NCI-H82 (cell line): ENCODE measurements at regions not wholly inside any gene's neighbourhood (a gene's known extent, or its start where the extent isn't known, plus 50 kb on each side); places are given as distances from the start of the nearest gene placed in this dataset.
"Not testable (repeated sequence)": the region's sequence is repeated elsewhere in the genome, so short reads cannot be mapped to it uniquely, and the experiment has no call there.

Experiments used
- DNase-seq: peaks from one replicate; lab custom pipeline; 2025; lab: John Stamatoyannopoulos, UW

DNA sequence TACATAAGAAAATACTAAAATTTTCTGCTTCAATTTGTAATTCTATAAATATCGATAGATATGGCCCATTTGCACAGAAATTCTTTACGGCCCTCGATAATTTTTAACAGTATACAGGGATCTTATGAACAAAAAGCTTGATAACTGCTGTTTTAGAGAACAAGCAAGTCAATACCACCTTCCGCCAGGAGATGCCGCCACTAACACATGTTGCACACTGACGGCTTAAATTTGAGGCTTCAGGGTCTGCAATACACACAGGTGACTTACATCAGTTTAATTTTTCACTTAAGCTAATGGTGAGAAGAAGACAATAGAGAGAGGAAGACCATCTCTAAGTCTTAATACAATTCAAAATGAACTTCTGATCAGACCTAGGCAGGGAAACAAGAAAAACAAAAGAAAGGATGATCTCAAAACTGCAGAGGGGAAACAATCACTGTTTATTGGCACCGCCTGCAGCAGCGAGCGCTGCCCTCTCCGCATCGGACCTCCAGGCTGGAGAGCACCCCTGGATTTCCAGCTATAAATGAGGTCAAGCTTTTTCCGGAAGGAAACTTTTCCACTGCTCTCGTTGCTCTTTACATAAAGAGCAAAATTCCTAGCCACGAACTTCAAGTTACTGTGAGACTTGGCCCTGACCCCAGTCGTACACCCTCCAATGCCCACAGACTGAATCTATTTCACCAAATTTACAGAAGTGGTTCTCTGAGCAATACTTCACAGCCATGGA lies 53.9 kb downstream of the OTOR start:
- DNase-seq = peak; percentile 86

GRCh38 chr20:16802652-16802935 lies 54.4 kb downstream of the OTOR start:
- no peak for DNase-seq

DNA sequence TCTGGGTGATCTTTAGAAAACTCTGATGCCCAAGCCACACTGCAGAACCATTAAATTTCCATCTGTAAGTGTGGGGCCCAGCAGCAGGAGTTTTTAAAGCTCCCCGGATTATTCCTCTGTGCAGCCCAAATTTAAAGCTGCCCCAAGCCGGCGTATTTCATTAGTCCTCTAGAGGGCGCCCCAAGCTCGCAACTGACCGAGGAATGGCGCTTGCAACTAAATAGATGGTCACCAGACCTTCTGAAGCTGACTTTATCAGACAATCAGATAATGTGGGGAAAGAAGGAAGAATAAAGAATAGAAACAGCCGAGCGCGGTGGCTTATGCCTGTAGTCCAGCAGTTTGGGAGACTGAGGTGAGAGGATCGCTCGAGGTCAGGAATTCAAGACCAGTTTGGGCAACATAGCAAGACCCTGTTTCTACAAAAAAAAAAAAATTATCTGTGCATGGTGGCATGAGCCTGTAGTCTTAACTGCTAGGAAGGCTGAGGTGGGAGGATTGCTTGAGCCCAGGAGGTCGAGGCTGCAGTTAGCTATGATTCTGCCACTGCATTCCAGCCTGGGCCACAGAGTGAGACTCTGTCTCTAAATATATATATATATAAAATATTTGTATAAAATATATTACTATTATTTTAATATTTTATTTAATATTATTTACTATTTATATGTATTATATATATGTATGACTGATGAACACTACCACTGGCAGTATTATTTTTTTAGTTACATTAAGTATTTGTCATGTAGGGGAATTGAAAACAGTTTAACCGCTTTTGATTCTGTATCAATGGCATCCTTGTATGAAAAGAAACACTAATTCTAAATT lies 56.0 kb downstream of the OTOR start:
- peak; percentile 87 for DNase-seq

DNA sequence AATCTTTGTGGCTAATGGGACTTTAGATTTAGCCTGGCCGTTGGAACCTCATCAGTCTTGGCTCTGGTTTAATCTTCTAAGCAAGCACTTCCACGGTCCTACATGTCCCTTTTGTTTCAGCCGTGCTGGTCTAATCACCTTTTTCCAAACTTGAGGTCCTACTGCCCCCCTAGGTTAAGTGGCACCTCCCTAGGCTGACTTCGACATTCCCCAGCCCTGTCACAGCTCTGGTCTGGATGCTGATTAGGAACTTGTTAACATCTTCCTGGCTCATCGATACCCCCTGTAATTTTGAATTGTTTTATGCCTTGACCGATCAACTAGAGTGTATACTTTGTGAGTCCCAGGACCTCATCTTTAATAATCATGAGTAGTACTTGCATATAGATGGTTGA lies 56.6 kb downstream of the OTOR start:
- DNase-seq = no peak

GRCh38 chr20:16806061-16806460 lies 57.9 kb downstream of the OTOR start:
- DNase-seq = no peak

DNA sequence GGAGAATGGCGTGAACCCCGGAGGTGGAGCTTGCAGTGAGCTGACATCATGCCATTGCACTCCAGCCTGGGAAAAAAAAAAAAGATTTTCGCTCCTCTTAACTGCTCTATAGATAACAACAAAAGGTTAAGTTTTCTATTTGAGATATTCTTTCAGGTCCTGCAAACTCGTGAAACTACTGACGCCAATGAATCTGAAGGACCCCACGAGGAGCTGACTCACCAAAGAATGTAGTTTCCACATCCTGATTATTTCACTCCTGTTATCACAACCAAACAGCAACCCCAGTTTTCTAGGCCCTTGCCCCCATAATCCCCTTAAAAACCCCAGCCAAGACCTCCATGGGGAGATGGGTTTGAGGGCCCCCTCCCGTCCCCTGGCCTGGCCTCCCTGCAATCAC lies 58.7 kb downstream of the OTOR start:
- DNase-seq = no peak

DNA sequence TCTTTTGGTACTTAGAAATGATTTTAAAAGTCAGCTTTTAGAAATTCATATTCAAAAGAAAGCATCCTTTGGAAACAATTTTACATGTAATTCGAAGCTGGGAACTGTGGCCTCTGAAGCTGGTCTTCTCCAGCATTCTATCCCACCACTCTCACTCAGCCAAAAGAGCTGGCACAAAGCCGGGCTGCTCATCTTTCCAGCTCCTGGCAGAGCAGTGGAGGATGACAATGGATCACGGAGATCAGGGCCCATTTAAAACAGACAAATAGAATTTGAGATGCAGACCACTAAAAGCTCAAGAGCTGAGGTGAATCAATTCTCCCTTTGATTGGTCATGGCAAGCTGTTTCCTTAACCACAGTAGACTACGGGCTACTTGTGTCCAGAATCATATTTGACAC lies 60.6 kb downstream of the OTOR start:
- DNase-seq = no peak

- DNase-seq = no peak
Measured at GRCh38 chr20:16810216-16810615, 62.1 kb downstream of the OTOR start.

DNA sequence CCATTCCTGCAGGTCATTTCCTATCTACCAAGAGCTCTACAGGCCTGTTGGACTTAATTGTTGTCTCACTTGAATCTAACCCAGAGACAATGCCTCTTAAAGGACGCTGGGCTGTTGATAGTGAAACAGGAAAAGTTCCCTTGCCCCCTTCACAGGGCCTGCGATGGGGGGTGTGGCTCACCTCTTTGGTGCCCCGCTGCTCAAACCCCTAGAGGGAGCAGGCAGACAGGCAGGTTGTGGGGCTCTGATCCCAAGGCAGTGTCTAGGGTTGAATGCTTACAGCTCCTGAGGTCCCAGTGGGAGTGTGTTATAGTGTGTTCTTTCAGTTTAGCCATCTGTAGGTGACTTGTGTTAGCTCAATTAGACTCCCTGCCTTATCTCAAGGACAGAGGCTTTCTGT lies 68.0 kb downstream of the OTOR start:
- DNase-seq = no peak

DNA sequence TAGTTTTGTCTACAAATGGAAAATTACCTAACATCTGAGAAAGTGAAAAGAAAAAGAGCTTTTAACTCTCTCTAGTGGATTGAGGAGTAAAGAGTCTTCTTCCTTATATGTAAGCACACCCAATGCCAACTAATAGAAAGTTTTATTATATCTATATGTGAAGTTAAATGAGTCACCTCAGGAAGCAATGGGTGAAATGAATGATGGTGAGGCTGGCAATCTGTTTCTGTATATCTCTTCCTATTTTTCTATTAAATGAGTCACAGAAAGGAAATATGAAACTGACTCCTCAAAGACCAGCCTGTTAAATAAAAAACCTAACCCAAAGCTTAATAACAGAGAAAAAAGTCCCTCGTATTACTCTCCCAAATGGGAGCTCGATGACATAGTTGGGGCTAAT lies 71.3 kb downstream of the OTOR start:
- no peak for DNase-seq

DNA sequence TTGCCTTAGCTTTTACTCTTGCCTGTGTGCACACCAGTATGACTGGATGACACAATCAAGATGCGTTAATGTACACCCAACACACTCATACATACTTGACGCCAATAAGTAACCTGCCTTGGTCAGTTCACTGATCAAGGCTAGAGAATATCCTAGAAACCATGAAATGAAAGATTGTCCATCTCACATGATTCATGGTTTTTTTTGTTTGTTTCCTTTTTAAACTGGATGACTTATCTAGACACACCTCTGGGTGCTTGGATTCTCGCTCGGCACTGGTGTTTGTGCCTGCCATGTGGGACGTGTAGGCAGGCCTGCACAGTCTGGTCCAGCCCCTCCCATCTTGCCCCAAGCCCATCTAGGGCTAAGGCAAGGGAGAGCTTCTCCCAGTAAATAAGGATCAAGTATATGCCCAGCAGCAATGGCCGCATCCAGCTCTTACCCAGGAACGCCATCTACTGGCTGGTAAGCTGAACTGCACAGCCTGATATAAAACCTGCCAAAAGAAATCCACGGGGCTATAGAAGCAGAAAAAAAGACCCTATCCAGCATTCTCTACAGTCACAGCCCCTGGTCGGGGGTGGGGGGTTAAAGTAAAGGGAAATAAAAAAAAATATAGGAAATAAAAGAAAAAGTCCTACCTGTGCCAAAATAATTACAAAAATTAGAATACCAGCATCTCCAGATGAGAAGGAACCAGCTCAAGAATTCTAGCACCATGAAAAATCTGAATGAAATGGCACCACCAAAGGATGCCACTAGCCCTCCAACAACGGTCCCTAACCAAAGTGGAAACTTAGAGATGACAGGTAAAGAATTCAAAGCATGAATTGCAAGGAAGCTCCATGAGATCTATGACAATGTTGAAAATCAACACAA lies 73.3 kb downstream of the OTOR start:
- DNase-seq = peak; percentile 73

- DNase-seq = no peak
Measured at GRCh38 chr20:16824664-16825063, 76.5 kb downstream of the OTOR start.

DNA sequence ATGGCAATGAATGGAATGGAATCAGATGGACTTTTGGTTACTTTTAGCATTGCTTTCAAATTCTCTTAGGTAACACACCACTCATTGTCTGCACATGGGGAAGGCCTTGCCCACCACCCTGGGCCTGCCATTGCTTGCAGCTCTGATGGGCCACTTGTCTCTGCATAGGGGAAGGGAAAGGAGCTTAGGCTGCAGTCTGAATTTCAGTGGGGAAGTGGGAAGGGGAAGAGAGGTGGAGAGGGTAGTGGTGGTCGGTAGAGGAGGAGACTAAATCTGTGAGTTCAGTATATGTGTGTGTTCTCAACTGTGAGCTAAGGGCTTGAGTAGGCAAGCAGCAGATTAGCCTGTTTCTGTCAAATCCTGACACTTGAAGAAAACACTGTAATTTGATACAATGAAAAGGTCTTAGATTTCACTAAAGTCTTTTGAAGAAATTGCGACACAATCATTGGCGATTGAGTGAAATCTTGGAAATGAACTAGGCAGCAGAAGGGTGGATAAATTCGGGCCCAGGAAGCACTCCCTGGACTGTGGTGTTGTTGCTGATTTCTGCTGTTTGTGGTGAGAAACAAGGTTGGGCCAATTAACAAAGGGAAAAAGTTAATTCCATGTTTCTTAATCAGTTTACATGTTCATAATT lies 80.6 kb downstream of the OTOR start:
- DNase-seq = no peak

DNA sequence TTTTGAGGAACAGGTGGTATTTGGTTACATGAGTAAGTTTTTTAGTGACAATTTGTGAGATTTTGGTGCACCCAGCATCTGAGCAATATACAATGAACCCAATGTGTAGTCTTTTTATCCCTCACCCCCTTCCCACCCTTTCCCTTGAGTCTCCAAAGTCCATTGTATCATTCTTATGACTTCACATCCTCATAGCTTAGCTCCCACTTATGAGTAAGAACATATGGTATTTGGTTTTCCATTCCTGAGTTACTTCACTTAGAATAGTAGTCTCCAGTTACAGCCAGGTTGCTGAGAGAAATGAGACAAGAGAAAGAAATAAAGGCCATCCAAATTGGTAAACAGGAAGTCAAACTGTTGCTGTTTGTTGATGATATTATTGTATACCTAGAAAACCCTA lies 87.5 kb downstream of the OTOR start:
- not testable (repeated sequence) for DNase-seq

- no peak for DNase-seq
Measured at GRCh38 chr20:16842486-16843120, 94.4 kb downstream of the OTOR start.

GRCh38 chr20:16844406-16844805 lies 96.2 kb downstream of the OTOR start:
- no peak for DNase-seq

DNA sequence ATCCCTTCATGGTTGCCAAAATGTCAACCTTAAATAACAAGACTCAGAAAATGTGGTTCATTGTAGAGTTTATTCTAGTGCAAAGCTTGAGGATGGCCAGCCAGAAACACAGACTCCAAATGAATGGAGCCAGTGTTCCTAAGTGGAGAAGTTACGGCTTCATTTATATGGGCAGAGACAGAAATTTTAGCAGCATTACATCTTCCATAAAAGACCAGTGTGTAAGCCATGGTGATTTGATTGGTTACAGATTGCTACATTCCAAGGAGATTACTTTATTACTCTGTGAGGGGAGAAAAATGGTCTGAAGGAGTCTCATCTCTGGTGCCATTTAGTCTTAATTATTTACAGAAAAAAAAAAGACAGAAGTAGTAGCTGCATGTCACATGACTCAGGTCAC lies 97.8 kb downstream of the OTOR start:
- no peak for DNase-seq

- peak; percentile 36 for DNase-seq
Measured at GRCh38 chr20:16848061-16848460, 99.9 kb downstream of the OTOR start.

DNA sequence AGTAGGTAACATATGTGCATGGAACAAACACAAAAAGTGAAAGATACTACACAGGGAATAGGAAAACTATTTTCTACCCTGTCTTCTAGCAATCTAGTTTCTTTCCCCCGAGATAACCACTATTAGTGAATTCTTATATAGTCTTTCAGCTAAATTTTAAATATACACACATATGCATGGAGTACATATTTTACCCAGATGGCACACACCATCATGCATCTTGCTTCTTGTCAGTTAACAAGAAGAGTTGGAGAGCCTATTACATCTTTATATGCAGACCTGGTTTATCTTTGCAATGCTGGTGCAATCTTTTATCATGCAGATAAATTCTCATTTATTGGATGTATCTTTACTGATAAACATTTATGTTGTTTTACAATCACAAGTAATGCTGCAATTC lies 100.4 kb downstream of the OTOR start:
- DNase-seq = no peak

DNA sequence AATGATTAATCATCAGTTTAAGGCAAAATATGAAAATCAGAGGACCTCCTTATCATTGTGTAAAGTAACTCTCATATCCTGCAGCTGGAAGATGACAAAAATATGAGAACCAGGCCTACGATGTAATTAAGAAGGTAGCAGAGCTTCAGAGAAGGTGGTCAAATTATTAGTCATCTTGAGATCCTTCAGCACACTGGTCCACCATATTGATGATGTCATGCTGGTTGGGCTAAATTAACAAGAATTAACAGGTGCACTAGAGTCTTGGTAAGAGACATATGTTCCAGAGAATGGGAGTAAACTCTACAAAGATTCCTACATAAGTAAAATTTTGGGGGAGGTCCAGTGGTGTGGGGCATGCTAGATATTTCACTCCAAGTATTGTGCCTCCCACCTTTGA lies 112.8 kb downstream of the OTOR start:
- DNase-seq = no peak

DNA sequence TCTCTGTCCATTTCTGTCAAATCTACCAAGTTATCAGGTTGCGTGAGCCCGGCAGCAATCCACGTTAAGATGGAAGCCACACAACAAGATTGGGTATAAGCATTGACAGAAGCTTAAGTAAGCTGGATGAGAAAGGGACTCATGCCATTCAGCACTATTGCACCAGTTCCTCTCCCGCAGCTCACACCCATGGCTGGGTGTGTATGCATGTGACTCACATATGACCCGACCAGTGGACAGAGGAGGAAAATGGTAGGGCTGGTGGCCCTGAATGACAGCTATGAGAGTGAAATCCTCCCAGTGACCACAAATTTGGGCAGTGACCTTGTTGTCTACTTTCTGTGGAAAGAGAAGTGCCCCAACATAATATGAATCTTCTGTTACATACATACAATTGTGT lies 113.5 kb downstream of the OTOR start:
- DNase-seq = no peak

GRCh38 chr20:16863303-16863702 lies 115.1 kb downstream of the OTOR start:
- no peak for DNase-seq
